Activated naive CD8-positive, alpha-beta T cell treated with anti-CD3 and anti-CD28 coated beads, Interleukin-2, amount 10 ng/mL, durations not matched to agents 7 days and 5 days (primary cell): ENCODE measurements at regions not wholly inside any gene's neighbourhood (a gene's known extent, or its start where the extent isn't known, plus 50 kb on each side); places are given as distances from the start of the nearest gene placed in this dataset.
"Not testable (repeated sequence)": the region's sequence is repeated elsewhere in the genome, so short reads cannot be mapped to it uniquely, and the experiment has no call there.

ENCODE experiments used
- ATAC-seq: fragments of 150-1000 bp; cut with Tn5 transposase; one replicate; pipeline ENCODE4 v1.10.0; 2021; ENCODE audit warnings: low read depth, moderate library complexity
- POLR2A ChIA-PET: fragments of 350-600 bp; sonication (Branson Sonifier 250); formaldehyde crosslinking; loops from one replicate; lab custom pipeline; 2021; ENCODE audit warnings: antibody characterized with exemption; lab: Charles Lee
- DNase-seq: peaks from one replicate; pipeline ENCODE4 v3.0.0; 2021
- H3K27ac Mint-ChIP-seq: one replicate; pipeline ENCODE4 v1.8.0; 2022; ENCODE audit warnings: mild to moderate bottlenecking, mixed read lengths
- H3K27me3 Mint-ChIP-seq: one replicate; pipeline ENCODE4 v1.8.0; 2022; ENCODE audit warnings: mild to moderate bottlenecking, moderate library complexity, mixed read lengths
- H3K36me3 Mint-ChIP-seq: one replicate; pipeline ENCODE4 v1.8.0; 2021; ENCODE audit warnings: mild to moderate bottlenecking, mixed read lengths
- H3K4me1 Mint-ChIP-seq: one replicate; pipeline ENCODE4 v1.8.0; 2021; ENCODE audit warnings: mixed read lengths
- H3K4me3 Mint-ChIP-seq: one replicate; pipeline ENCODE4 v1.8.0; 2022; ENCODE audit warnings: mild to moderate bottlenecking, moderate library complexity, mixed read lengths
- H3K9me3 Mint-ChIP-seq: one replicate; pipeline ENCODE4 v1.8.0; 2021; ENCODE audit warnings: mixed read lengths

- H3K27ac Mint-ChIP-seq, H3K9me3 Mint-ChIP-seq, ATAC-seq, POLR2A ChIA-PET, DNase-seq, H3K36me3 Mint-ChIP-seq, H3K4me3 Mint-ChIP-seq, H3K4me1 Mint-ChIP-seq, H3K27me3 Mint-ChIP-seq: not testable (repeated sequence)
Observed at GRCh38 chr16:5909556-5909955, 812.0 kb upstream of the EEF2KMT start.

DNA sequence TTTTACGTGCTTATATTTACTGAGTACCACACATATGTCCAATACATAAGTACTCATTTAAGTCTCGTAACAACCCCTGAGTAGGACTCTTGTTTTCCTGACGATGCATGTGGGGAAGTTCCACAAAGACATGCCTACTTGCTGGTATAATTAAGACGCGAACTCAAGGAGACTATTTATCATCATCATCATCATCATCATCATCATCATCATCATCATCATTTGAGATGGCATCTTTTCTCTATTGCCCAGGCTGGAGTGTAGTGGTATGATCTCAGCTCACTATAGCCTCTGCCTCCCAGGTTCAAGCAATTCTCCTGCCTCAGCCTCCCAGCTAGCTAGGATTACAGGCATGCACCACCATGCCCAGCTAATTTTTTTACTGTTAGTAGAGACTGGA lies 809.9 kb upstream of the EEF2KMT start:
- H3K27ac Mint-ChIP-seq, result no peak overlapping the region
- POLR2A ChIA-PET, result no interaction called here
- no peak for ATAC-seq

DNA sequence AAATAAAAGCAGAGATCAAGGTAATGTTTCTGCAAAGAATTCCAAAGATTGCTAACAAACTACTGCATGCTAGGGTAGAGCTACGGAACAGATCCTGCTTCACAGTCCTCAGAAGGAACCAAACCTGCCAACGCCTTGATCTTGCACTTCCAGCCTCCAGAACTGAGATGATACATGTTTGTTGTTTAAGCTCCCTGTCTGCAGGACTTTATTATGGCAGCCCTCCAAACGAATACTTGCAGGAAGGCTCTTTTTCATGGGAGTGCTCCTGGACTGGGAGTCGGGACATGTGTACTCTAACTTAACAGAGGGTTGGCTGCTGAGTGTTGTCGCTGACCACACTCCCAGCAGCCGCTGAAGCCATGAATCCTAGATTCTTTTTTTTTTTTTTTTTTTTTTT lies 808.8 kb upstream of the EEF2KMT start:
- Mint-ChIP-seq H3K4me3 (no peak overlapping the region), H3K36me3 (no peaks in the 10 kb centered on the region), H3K27ac (no peak overlapping the region), H3K4me1 (no peaks in the 10 kb centered on the region), H3K9me3 (peaks cover 2% of the 10 kb centered on the region), H3K27me3 (no peaks in the 10 kb centered on the region)
- ATAC-seq (no peak), DNase-seq (no peak)
- POLR2A ChIA-PET, result no interaction called here

More for the DNA sequence above, 809.9 kb upstream of the EEF2KMT start:
- no peaks in the 10 kb centered on the region for H3K27me3 Mint-ChIP-seq
- no peak overlapping the region for H3K4me3 Mint-ChIP-seq
- H3K36me3 Mint-ChIP-seq, result no peaks in the 10 kb centered on the region
- DNase-seq, result no peak
- no peaks in the 10 kb centered on the region for H3K4me1 Mint-ChIP-seq
- H3K9me3 Mint-ChIP-seq, result peaks cover 2% of the 10 kb centered on the region

DNA sequence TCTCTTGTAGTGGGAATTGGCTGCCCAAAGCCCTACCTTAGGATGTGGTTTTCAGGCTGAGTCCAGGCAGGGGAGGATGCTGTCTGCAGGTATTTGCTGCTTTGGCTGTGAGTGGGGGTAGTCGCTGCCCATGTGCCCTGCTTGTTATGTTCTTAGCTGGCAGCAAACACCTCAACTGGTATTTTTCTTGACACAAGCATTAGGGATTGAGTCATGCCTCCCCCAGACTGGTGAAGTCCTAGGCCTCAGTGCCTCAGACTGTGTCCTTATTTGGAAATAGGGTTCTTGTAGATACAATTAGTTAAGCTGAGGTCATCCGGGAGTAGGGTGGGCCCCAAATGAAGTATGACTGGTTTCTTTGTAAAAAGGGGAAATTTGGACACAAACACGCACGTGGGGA lies 808.3 kb upstream of the EEF2KMT start:
- DNase-seq (no peak), ATAC-seq (no peak)
- Mint-ChIP-seq H3K36me3 (no peaks in the 10 kb centered on the region), H3K27me3 (no peaks in the 10 kb centered on the region), H3K9me3 (peaks cover 2% of the 10 kb centered on the region), H3K4me1 (no peaks in the 10 kb centered on the region), H3K4me3 (no peak overlapping the region), H3K27ac (no peak overlapping the region)
- POLR2A ChIA-PET, result no interaction called here

DNA sequence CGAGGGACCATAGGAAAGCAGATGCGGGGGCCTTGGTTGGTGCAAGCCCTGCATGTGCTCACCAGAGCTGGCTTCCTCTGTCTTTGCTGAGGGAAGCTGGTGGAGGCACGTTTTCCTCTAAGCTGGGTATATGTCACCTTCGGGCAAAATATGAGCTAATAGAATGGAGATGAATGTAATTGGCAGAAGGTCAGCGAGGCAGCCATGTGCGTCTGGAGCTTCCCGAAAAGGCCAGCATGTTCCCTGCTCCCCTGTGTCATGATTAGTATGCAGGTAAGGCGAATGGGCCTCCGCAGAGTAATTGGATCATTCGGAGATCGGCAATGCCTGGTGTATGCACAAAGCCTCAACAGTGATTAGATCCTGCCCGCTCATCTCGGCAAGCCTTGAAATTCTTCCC lies 806.2 kb upstream of the EEF2KMT start:
- no peak for DNase-seq
- Mint-ChIP-seq H3K36me3 (no peaks in the 10 kb centered on the region), H3K4me1 (no peaks in the 10 kb centered on the region), H3K27ac (no peak overlapping the region), H3K27me3 (no peaks in the 10 kb centered on the region), H3K9me3 (peaks cover 8% of the 10 kb centered on the region), H3K4me3 (no peak overlapping the region)
- POLR2A ChIA-PET, result no interaction called here
- no peak for ATAC-seq

GRCh38 chr16:5903153-5903552 lies 805.6 kb upstream of the EEF2KMT start:
- no peaks in the 10 kb centered on the region for H3K36me3 Mint-ChIP-seq
- H3K4me3 Mint-ChIP-seq, result no peak overlapping the region
- DNase-seq, result no peak
- ATAC-seq, result no peak
- POLR2A ChIA-PET, result no interaction called here
- no peak overlapping the region for H3K27ac Mint-ChIP-seq
- H3K4me1 Mint-ChIP-seq, result no peaks in the 10 kb centered on the region
- H3K27me3 Mint-ChIP-seq, result no peaks in the 10 kb centered on the region
- peaks cover 8% of the 10 kb centered on the region for H3K9me3 Mint-ChIP-seq

GRCh38 chr16:5900046-5900445 lies 802.5 kb upstream of the EEF2KMT start:
- POLR2A ChIA-PET, result no interaction called here
- Mint-ChIP-seq H3K36me3 (no peaks in the 10 kb centered on the region), H3K9me3 (peaks cover 11% of the 10 kb centered on the region), H3K4me1 (no peaks in the 10 kb centered on the region), H3K27ac (no peak overlapping the region), H3K4me3 (no peak overlapping the region), H3K27me3 (no peaks in the 10 kb centered on the region)
- ATAC-seq (no peak), DNase-seq (no peak)

- no peak for DNase-seq
- Mint-ChIP-seq H3K4me3 (no peak overlapping the region), H3K27me3 (no peaks in the 10 kb centered on the region), H3K27ac (no peak overlapping the region), H3K9me3 (peaks cover 14% of the 10 kb centered on the region), H3K36me3 (no peaks in the 10 kb centered on the region), H3K4me1 (no peaks in the 10 kb centered on the region)
- ATAC-seq, result no peak
- POLR2A ChIA-PET, result no interaction called here
Observed at GRCh38 chr16:5895976-5896375, 798.4 kb upstream of the EEF2KMT start.

DNA sequence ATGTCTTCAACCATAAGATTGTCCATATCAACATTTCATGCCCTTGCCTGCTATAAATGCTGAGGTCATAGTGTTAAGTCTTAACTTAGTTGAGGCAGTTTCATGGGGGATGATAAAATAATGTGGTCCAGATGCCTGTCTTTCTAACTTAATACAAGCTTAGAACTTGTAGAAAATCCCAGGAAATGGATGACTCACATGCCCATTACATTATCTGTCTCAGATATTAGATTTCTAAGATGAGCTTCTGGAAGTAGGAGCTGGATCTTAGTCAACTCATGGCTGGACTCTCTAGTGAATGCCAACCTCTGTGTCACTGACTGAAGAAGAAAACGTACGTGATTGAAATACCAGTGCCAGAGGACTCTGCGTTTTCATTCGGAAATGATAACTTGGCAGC lies 797.5 kb upstream of the EEF2KMT start:
- H3K4me3 Mint-ChIP-seq, result no peak overlapping the region
- no peak for ATAC-seq

GRCh38 chr16:5891296-5891695 lies 793.7 kb upstream of the EEF2KMT start:
- H3K9me3 Mint-ChIP-seq, result peaks cover 4% of the 10 kb centered on the region
- ATAC-seq, result no peak
- H3K4me3 Mint-ChIP-seq, result no peak overlapping the region
- H3K36me3 Mint-ChIP-seq, result no peaks in the 10 kb centered on the region
- POLR2A ChIA-PET, result no interaction called here
- no peak overlapping the region for H3K27ac Mint-ChIP-seq
- no peak for DNase-seq
- H3K4me1 Mint-ChIP-seq, result no peaks in the 10 kb centered on the region
- H3K27me3 Mint-ChIP-seq, result no peaks in the 10 kb centered on the region

More for the DNA sequence above, 797.5 kb upstream of the EEF2KMT start:
- H3K27me3 Mint-ChIP-seq, result no peaks in the 10 kb centered on the region
- peaks cover 12% of the 10 kb centered on the region for H3K9me3 Mint-ChIP-seq
- no peaks in the 10 kb centered on the region for H3K36me3 Mint-ChIP-seq
- no peak for DNase-seq
- POLR2A ChIA-PET, result no interaction called here
- no peaks in the 10 kb centered on the region for H3K4me1 Mint-ChIP-seq
- H3K27ac Mint-ChIP-seq, result no peak overlapping the region

DNA sequence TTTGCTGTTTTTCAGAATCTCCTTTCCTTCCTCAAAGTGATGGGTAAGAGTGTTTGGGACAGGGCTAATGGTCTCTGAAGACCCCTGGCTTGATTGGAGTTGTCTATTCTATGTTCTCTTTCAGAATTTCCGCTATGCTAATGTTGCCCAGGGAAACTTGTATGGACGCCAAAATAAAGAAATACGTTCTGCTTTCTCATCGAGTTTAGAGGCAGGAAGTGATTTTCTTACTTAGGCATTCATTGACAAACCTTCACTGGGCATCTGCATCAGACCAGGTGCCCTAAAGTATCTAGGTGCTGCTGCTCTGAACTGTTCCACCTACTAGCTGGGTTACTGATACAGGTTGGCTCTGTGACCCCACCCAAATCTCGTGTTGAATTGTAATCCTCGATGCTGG lies 787.9 kb upstream of the EEF2KMT start:
- POLR2A ChIA-PET, result no interaction called here
- no peak overlapping the region for H3K4me3 Mint-ChIP-seq
- no peaks in the 10 kb centered on the region for H3K27me3 Mint-ChIP-seq
- no peak overlapping the region for H3K27ac Mint-ChIP-seq
- DNase-seq (no peak), ATAC-seq (no peak)
- H3K36me3 Mint-ChIP-seq, result no peaks in the 10 kb centered on the region
- no peaks in the 10 kb centered on the region for H3K9me3 Mint-ChIP-seq
- H3K4me1 Mint-ChIP-seq, result no peaks in the 10 kb centered on the region

DNA sequence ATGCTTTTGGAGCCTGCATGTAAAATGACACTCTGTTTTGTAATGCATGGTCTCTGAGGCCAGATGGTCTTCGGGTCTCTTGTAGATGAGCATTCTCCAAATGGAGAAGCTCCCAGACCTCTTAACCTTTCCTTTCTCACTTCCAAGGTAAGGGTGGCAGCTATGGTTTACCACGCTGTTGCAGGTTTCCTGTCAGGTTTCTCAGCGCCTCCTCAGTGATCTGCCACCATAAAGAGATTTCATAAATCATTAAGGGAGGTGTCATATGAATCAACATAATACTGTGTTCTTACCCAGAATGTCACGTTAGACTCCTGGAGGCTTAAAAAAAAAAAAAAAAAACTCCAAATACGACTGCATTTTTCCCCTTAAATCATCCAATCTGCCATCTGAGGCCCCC lies 787.4 kb upstream of the EEF2KMT start:
- Mint-ChIP-seq H3K36me3 (no peaks in the 10 kb centered on the region), H3K27ac (no peak overlapping the region), H3K9me3 (no peaks in the 10 kb centered on the region), H3K4me3 (no peak overlapping the region), H3K4me1 (no peaks in the 10 kb centered on the region), H3K27me3 (no peaks in the 10 kb centered on the region)
- ATAC-seq, result no peak
- no peak for DNase-seq
- POLR2A ChIA-PET, result no interaction called here

DNA sequence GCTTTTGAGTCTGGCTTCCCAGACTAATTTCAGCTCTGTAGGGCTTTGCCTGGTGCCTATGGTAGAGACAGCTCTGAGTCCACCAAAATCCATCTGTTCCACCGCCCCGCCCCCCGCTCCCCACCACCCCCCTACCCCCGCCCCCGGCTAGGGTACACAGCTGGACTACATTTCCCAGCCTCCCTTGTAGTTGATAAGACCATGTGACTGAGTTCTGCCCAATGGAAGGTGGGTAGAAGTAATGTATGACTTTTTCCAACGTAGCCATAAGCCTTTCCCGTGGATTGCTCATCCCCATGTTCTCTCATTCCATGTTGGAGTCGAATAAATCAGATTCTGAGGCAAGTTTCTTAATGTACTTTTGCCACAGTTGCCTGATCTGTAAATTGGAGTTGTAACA lies 786.7 kb upstream of the EEF2KMT start:
- POLR2A ChIA-PET, result no interaction called here

DNA sequence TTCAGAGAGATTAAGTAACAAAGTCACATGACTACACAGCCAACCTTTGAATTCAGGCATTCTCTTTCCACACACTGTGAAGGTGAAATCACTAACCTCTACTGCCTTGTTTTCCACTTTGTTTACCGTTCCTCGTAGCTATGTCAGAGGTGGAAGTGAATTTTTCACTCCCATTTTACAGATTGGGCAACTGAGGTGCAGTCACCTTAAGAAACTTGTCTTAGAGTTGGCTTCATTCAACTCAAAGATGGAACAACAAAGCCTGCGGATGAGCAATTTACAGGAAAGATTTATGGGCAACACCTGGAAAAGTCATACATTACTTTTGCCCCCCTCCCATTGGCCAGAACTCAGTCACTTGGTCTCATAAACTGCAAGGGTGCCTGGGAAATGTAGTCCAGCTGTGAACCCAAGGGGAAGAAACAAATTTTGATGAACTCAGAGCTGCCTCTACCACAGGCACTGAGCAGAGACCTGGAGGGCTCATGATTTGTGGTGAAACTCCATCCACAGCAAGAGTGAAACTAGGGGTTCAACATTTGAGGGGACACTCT lies 784.6 kb upstream of the EEF2KMT start:
- no peak overlapping the region for H3K27ac Mint-ChIP-seq
- DNase-seq, result no peak
- no peak overlapping the region for H3K4me3 Mint-ChIP-seq

More for the DNA sequence above, 786.7 kb upstream of the EEF2KMT start:
- DNase-seq (no peak), ATAC-seq (no peak)
- Mint-ChIP-seq H3K4me1 (no peaks in the 10 kb centered on the region), H3K4me3 (no peak overlapping the region), H3K27me3 (no peaks in the 10 kb centered on the region), H3K36me3 (no peaks in the 10 kb centered on the region), H3K9me3 (no peaks in the 10 kb centered on the region), H3K27ac (no peak overlapping the region)

GRCh38 chr16:5875416-5875815 lies 777.8 kb upstream of the EEF2KMT start:
- Mint-ChIP-seq H3K27ac (no peak overlapping the region), H3K9me3 (peaks cover 5% of the 10 kb centered on the region), H3K4me3 (no peak overlapping the region), H3K27me3 (no peaks in the 10 kb centered on the region), H3K4me1 (no peaks in the 10 kb centered on the region), H3K36me3 (no peaks in the 10 kb centered on the region)
- POLR2A ChIA-PET, result no interaction called here
- ATAC-seq (no peak), DNase-seq (no peak)

More for the DNA sequence above, 784.6 kb upstream of the EEF2KMT start:
- no peak for ATAC-seq
- Mint-ChIP-seq H3K27me3 (no peaks in the 10 kb centered on the region), H3K9me3 (peaks cover 2% of the 10 kb centered on the region), H3K4me1 (no peaks in the 10 kb centered on the region), H3K36me3 (no peaks in the 10 kb centered on the region)
- POLR2A ChIA-PET, result no interaction called here
